CD4-positive, alpha-beta T cell treated with Interleukin-10 for 1 hour (primary cell): ENCODE measurements at regions not wholly inside any gene's neighbourhood (a gene's known extent, or its start where the extent isn't known, plus 50 kb on each side); places are given as distances from the start of the nearest gene placed in this dataset.

Experiments used
- DNase-seq: peaks from one replicate; pipeline ENCODE4 v3.0.0-alpha.2; 2020

- DNase-seq, result no peak
Measured at GRCh38 chr6:50236164-50236563, 186.4 kb upstream of the DEFB112 start.

GRCh38 chr6:50239853-50240252 is 190.1 kb upstream of the DEFB112 start:
- DNase-seq, result no peak

- DNase-seq, result no peak
Measured at GRCh38 chr6:50240986-50241385, 191.3 kb upstream of the DEFB112 start.

GRCh38 chr6:50249493-50249892 is 199.8 kb upstream of the DEFB112 start:
- no peak for DNase-seq

- DNase-seq, result no peak
Measured at GRCh38 chr6:50257322-50257721, 207.6 kb upstream of the DEFB112 start.

GRCh38 chr6:50259903-50260302 is 210.2 kb upstream of the DEFB112 start:
- no peak for DNase-seq

GRCh38 chr6:50264995-50265571 is 215.4 kb upstream of the DEFB112 start:
- DNase-seq, result no peak

GRCh38 chr6:50270415-50270814 is 220.7 kb upstream of the DEFB112 start:
- DNase-seq, result no peak

- DNase-seq, result no peak
Measured at GRCh38 chr6:50271266-50271665, 221.5 kb upstream of the DEFB112 start.

GRCh38 chr6:50271817-50272216 is 222.1 kb upstream of the DEFB112 start:
- no peak for DNase-seq

- no peak for DNase-seq
Measured at GRCh38 chr6:50272611-50273010, 222.9 kb upstream of the DEFB112 start.

GRCh38 chr6:50276771-50277261 is 227.1 kb upstream of the DEFB112 start:
- DNase-seq, result no peak

- no peak for DNase-seq
Measured at GRCh38 chr6:50277774-50278173, 228.0 kb upstream of the DEFB112 start.

- no peak for DNase-seq
Measured at GRCh38 chr6:50278663-50279062, 228.9 kb upstream of the DEFB112 start.

- no peak for DNase-seq
Measured at GRCh38 chr6:50285735-50286134, 236.0 kb upstream of the DEFB112 start.

- no peak for DNase-seq
Measured at GRCh38 chr6:50288241-50288640, 238.5 kb upstream of the DEFB112 start.

GRCh38 chr6:50288881-50289280 is 239.2 kb upstream of the DEFB112 start:
- DNase-seq, result no peak

- DNase-seq, result no peak
Measured at GRCh38 chr6:50289366-50289765, 239.6 kb upstream of the DEFB112 start.

- no peak for DNase-seq
Measured at GRCh38 chr6:50301307-50301706, 251.6 kb upstream of the DEFB112 start.

- no peak for DNase-seq
Measured at GRCh38 chr6:50305660-50306059, 255.9 kb upstream of the DEFB112 start.

GRCh38 chr6:50318536-50318935 is 268.8 kb upstream of the DEFB112 start:
- no peak for DNase-seq

GRCh38 chr6:50330347-50330746 is 280.6 kb upstream of the DEFB112 start:
- no peak for DNase-seq

- no peak for DNase-seq
Measured at GRCh38 chr6:50330963-50331362, 281.2 kb upstream of the DEFB112 start.

GRCh38 chr6:50333696-50334095 is 284.0 kb upstream of the DEFB112 start:
- no peak for DNase-seq

- no peak for DNase-seq
Measured at GRCh38 chr6:50337532-50338122, 287.9 kb upstream of the DEFB112 start.
